Sigmoid colon (tissue), 4 donors: ENCODE measurements at regions not wholly inside any gene's neighbourhood (a gene's known extent, or its start where the extent isn't known, plus 50 kb on each side); places are given as distances from the start of the nearest gene placed in this dataset.

Source experiments
- CTCF ChIP-seq, 4 experiments: fragments of 450-650 bp in 3 of 4; fragments of 200-600 bp in 1 of 4; IDR thresholded peaks; one replicate each; pipeline ENCODE4 v1.5.1; 2016 to 2019; ENCODE audit warnings: antibody characterized with exemption in 4 of 4, mild to moderate bottlenecking in 3 of 4, moderate library complexity in 2 of 4
- EP300 ChIP-seq, 4 donors: sonication (generic); formaldehyde crosslinking; IDR thresholded peaks; one replicate each; pipeline ENCODE4 v1.6.1; 2017; ENCODE audit warnings: antibody characterized with exemption in 4 of 4
- POLR2A ChIP-seq, 2 donors: fragments of 450-650 bp; IDR thresholded peaks; one replicate each; pipeline ENCODE4 v1.6.1; 2016; ENCODE audit warnings: antibody characterized with exemption in 2 of 2, mild to moderate bottlenecking in 2 of 2, moderate library complexity in 2 of 2
- POLR2AphosphoS5 ChIP-seq, 4 donors: sonication (generic); formaldehyde crosslinking; IDR thresholded peaks; one replicate each; pipeline ENCODE4 v1.6.1; 2017; ENCODE audit warnings: antibody characterized with exemption in 4 of 4

- TF ChIP-seq POLR2A (IDR thresholded peaks at IDR 0.05): no peak
- TF ChIP-seq POLR2AphosphoS5 (IDR thresholded peaks at IDR 0.05): no peak
- no peak for TF ChIP-seq EP300 (IDR thresholded peaks at IDR 0.05)
- no peak for TF ChIP-seq CTCF (IDR thresholded peaks at IDR 0.05)
These were observed 52.8 kb upstream of the EPB41L3 start for GRCh38 chr18:5596585-5596984.
